Ovary (tissue), 3 donors: ENCODE measurements at regions not wholly inside any gene's neighbourhood (a gene's known extent, or its start where the extent isn't known, plus 50 kb on each side); places are given as distances from the start of the nearest gene placed in this dataset.

ENCODE experiments used
- POLR2A ChIP-seq: fragments of 450-650 bp; IDR thresholded peaks from one replicate; pipeline ENCODE4 v1.6.1; 2017; ENCODE audit warnings: antibody characterized with exemption, mild to moderate bottlenecking, moderate library complexity
- TF ChIP-seq, protein P1 (sequence below), 3 donors: fragments of 450-650 bp in 2 of 3; fragments of 200-600 bp in 1 of 3; IDR thresholded peaks; one replicate each; pipeline versions ENCODE4 v1.5.1 to v1.8.0; 2016 to 2022; ENCODE audit warnings: antibody characterized with exemption in 3 of 3, mild to moderate bottlenecking in 1 of 3
- donor health status: DM: no; HTN: no; CAD: no.

DNA sequence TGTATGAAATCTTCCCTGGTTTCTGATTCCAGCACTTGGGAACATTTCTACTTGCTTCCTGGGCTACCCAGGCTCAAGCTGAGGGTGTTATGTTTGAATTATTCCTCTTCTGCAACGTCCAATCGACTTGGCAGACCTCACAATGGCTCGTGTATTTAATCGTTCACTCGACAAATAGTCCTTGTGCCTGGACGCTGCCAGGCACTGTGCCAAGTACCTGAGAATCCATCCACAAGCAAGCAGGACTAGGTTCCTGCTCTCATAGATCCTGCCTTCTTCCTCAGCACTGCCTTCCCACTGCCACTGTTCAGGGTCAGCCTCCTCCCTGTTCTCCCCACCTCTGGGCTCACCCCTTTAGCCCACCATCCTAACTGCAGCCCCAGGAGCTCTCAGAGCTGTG is 113.3 kb downstream of the EFNB1 start:
- TF ChIP-seq, protein P1, sequence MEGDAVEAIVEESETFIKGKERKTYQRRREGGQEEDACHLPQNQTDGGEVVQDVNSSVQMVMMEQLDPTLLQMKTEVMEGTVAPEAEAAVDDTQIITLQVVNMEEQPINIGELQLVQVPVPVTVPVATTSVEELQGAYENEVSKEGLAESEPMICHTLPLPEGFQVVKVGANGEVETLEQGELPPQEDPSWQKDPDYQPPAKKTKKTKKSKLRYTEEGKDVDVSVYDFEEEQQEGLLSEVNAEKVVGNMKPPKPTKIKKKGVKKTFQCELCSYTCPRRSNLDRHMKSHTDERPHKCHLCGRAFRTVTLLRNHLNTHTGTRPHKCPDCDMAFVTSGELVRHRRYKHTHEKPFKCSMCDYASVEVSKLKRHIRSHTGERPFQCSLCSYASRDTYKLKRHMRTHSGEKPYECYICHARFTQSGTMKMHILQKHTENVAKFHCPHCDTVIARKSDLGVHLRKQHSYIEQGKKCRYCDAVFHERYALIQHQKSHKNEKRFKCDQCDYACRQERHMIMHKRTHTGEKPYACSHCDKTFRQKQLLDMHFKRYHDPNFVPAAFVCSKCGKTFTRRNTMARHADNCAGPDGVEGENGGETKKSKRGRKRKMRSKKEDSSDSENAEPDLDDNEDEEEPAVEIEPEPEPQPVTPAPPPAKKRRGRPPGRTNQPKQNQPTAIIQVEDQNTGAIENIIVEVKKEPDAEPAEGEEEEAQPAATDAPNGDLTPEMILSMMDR (IDR thresholded peaks at IDR 0.05) = no peak
- TF ChIP-seq POLR2A = no peak
